GM13976 (cell line): ENCODE measurements at regions not wholly inside any gene's neighbourhood (a gene's known extent, or its start where the extent isn't known, plus 50 kb on each side); places are given as distances from the start of the nearest gene placed in this dataset.

Experiments used
- DNase-seq: peaks from one replicate; pipeline ENCODE4 v3.0.0; 2012; ENCODE audit warnings: low spot score
- in situ Hi-C: fragments of 300-500 bp; cut with MboI; formaldehyde crosslinking; loops from one replicate; pipeline ENCODE4 v1.12.0; 2022; ENCODE audit warnings: low sequenced_read_pairs, mixed read lengths, inconsistent platforms; ENCODE audit not compliant: unreplicated experiment
- TF ChIP-seq, protein P1 (sequence below): IDR thresholded peaks from 2 replicates; pipeline ENCODE4 v1.5.1; 2012; ENCODE audit warnings: borderline replicate concordance, mild to moderate bottlenecking; ENCODE audit not compliant: insufficient read depth; ENCODE audit errors: extremely low read depth, missing control alignments, control extremely low read depth

DNA sequence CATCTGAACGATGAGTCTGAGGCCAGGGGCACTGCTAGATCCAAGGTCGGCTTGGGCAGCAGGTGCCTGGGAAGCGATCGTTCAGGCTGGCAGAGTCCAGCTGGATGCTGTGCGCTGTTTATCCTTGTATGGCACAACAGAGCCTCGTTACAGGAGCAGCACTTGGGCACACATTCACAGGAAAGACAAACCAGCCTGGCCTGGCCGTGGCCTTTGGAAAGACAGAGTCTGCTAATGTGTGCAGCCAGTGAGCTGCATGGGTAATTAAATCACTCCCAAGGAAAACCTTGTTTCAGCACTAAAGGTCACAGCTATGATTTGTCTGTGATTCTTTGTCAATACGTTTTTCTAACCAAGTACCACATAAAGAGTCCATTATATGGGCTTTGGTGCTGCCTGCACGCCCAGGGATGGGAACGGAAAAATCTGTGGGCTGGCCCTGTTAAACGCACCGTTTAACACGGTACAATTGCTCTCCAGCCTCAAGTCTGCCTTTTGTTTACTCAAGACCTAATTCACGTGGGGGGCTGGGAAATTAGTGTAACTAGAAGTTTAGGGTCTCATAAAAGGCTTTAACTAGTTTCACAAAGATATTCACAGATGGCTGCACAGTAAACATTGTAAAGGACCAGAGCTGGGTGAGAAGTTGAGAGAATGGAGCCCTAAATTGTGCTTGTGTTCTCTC is 509.3 kb downstream of the KDM4C start:
- in situ Hi-C loops: no loop called here
- TF ChIP-seq, protein P1, sequence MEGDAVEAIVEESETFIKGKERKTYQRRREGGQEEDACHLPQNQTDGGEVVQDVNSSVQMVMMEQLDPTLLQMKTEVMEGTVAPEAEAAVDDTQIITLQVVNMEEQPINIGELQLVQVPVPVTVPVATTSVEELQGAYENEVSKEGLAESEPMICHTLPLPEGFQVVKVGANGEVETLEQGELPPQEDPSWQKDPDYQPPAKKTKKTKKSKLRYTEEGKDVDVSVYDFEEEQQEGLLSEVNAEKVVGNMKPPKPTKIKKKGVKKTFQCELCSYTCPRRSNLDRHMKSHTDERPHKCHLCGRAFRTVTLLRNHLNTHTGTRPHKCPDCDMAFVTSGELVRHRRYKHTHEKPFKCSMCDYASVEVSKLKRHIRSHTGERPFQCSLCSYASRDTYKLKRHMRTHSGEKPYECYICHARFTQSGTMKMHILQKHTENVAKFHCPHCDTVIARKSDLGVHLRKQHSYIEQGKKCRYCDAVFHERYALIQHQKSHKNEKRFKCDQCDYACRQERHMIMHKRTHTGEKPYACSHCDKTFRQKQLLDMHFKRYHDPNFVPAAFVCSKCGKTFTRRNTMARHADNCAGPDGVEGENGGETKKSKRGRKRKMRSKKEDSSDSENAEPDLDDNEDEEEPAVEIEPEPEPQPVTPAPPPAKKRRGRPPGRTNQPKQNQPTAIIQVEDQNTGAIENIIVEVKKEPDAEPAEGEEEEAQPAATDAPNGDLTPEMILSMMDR: no peak
- DNase-seq: no peak

DNA sequence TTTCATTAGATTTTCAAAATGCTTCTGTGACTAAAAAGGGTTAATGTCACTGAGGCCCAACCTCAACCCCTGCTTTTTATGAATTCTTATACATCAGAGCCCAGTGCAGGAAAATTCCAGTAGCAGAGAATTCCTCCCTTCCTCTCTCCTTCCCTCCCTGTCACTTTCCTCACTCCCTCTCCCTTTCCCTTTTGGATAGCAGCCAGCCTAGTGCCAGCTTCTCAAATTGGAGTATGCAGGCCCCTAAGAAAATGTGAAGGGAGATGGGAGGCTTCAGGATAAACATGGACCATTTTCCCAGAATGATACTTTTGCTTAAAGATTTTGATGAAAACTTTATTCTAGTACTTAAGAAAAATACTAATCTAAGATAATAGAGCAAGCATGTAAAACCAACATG is 507.4 kb downstream of the KDM4C start:
- in situ Hi-C loops: no loop called here
- DNase-seq: no peak
- TF ChIP-seq, protein P1: no peak

DNA sequence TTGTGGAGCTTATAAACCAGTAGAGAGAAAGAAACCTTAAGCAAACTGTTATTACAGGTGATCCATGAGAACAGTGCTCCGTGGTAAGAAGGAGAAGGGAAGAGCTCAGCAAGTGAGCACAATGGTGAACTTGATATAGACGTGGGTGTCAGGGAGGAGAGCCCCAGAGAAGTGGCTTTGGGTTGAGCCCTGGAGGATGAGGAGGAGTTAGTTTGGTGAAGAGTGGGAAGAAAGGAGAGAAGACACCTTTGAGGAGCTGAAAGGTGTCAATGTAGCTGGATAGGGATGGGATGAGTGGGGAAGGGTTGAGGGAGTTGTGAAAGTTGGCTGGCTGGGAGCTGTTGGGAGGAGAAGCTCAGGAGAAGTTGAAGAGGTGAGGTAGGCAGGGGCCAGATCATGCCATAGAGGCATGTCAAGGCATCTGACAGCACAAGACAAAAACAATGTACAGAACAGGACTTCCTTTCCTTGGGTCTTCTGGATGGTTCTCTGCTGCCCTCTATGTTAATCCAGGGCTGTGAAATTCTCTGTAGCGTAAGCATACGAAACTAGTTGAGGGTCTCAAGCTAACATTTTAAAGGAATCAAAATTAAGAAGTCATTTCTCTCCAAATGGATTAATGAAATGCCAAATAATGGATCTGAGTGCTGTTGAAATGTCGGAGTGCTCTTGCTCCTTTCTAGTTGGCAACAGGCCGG is 501.9 kb downstream of the KDM4C start:
- TF ChIP-seq, protein P1: no peak
- in situ Hi-C loops: no loop called here
- DNase-seq: no peak

DNA sequence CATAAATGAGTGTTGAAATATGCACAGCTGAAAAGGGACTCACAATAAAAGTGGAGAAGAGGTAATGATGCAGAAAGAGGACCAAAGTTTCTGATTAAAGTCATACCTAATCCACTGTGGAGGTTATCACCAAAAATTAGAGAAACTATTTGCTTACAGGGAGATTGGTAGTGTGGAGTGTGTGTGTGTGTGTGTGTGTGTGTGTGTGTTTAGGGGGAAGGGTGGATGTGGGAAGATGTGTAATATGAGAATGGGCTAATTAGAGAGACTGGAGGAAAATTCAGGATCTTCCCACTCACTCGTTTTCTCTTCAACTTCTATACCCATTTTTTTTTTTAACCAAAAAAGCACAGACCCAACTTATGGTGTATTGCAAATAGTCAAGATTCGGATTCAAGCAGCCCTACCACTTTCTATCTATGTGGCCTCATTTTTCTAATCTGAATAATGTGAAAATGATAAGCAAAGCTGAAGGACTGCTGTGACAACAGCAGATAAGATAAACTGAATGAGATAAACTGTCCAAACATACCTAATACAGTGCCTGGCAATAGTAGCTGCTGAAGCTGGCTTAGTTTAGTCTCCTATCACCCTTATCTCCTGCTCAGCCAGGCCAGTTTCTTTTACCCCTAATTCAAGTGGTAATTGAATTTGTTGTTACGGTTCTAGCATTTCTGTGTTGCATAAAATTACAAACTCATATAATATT is 501.1 kb downstream of the KDM4C start:
- DNase-seq: no peak
- in situ Hi-C loops: no loop called here
- TF ChIP-seq, protein P1: no peak

DNA sequence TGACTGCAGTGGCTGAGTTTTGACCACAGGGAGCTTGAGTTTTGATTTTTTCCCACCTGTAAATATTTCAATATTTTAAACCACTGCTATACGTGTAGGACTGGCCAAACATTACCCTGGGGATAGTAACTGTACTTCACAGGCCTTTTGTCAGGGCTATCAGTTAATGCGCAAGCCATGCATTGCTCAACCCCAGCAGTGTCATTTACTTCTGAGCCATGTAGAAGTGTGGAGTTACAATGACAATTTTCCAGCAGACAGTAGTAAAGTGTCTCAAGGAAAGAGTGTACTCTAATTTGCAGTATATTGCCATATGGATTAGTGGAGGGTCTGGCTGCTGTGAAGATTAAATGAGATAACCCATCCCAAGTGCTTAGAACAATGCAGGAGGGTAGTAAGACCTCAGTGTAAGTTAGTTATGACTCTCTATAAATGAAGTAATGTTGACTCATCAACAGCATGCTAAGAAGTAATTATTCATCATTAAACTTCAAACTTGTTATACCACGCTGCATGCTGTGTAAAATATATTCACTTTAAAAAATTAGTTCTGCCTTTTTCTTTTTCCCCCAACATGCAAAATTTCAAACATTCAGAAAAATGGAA is 489.2 kb downstream of the KDM4C start:
- DNase-seq: no peak
- in situ Hi-C loops: loop anchor here (25.0 kb wide), 1 partner anchor 290 kb away; no protein-coding TSS in a partner anchor
- TF ChIP-seq, protein P1: no peak

DNA sequence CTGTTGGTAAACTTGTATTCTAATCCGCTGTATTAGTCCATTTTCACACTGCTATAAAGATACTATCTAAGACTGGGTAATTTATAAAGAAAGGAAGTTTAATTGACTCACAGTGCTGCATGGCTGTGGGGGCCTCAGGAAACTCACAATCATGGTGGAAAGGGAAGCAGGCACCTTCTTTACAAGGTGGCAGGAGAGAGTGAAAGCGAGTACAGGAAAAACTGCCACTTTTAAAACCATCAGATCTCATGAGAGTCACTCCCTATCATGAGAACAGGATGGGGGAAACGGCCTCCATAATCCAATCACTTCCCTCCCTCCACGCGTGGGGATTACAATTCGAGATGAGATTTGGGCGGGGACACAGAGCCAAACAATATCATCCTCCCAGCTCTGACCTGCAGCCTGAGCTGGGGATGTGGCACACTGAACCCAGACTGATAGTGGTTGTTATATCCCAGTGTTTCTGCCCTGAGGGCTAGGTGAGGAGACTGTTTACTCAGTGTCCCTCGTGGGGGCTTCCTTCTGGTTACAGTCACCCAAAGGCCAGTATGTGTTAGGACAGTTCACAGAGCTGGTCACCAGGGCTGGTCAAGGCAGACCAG is 488.3 kb downstream of the KDM4C start:
- no peak for DNase-seq
- TF ChIP-seq, protein P1: no peak
- in situ Hi-C loops: loop anchor here (25.0 kb wide), 1 partner anchor 291 kb away; no protein-coding TSS in a partner anchor
